ENCODE measurements at regions not wholly inside any gene's neighbourhood (a gene's known extent, or its start where the extent isn't known, plus 50 kb on each side); places are given as distances from the start of the nearest gene placed in this dataset.
"Not testable (repeated sequence)": the region's sequence is repeated elsewhere in the genome, so short reads cannot be mapped to it uniquely, and the experiment has no call there.

GRCh38 chr22:25348996-25349395 is 129.6 kb downstream of the CRYBB2 start:
- no CpG with 5 or more reads among the region's 5 CpGs for WGBS, 2 donors (ENCODE audit: extremely low coverage in 2 of 2, insufficient read length in 2 of 2, insufficient replicate concordance in 1 of 2)
- H3K27ac ChIP-seq (replicated peaks; ENCODE audit: low read length); H2BK5ac ChIP-seq (ENCODE audit: low read length); H3K9ac ChIP-seq (ENCODE audit: low read depth, low read length, poor library complexity); H2BK15ac ChIP-seq (ENCODE audit: low read length); H2BK12ac ChIP-seq (ENCODE audit: low read length); H3K4me2 ChIP-seq (ENCODE audit: insufficient read depth, low read length, poor library complexity, severe bottlenecking); H3K14ac ChIP-seq (ENCODE audit: low read length); H3K79me1 ChIP-seq (ENCODE audit: low read depth, low read length); H3K27me3 ChIP-seq (ENCODE audit: control insufficient read depth in 3 of 3, insufficient read depth in 3 of 3, low read depth in 1 of 3, low read length in 3 of 3); DNase-seq (ENCODE audit: low spot score); H3K23ac ChIP-seq (ENCODE audit: low read depth, low read length, poor library complexity); H3K4me3 ChIP-seq (ENCODE audit: low read length in 2 of 2); H3K4ac ChIP-seq (ENCODE audit: low read length); H3K4me1 ChIP-seq (ENCODE audit: control insufficient read depth in 2 of 2, insufficient read depth in 1 of 2, low read depth in 1 of 2, low read length in 2 of 2); H2AK5ac ChIP-seq (ENCODE audit: low read depth, low read length); H4K91ac ChIP-seq (ENCODE audit: low read depth, low read length, poor library complexity); H4K8ac ChIP-seq (ENCODE audit: low read depth, low read length); H2BK120ac ChIP-seq (ENCODE audit: low read depth, low read length); H3K9me3 ChIP-seq (replicated peaks in 1 of 2; ENCODE audit: control insufficient read depth in 2 of 2, insufficient read depth in 1 of 2, low read depth in 1 of 2, low read length in 2 of 2); H2AFZ ChIP-seq (ENCODE audit: low read length); H3K18ac ChIP-seq (ENCODE audit: low read length): not testable (repeated sequence)
- peaks cover 9 to 14% of the 10 kb centered on the region in 2 donors for H3K36me3 ChIP-seq (replicated peaks in 1 of 2; ENCODE audit: control insufficient read depth in 2 of 2, insufficient read depth in 2 of 2, low read length in 2 of 2)

GRCh38 chr22:25350551-25350971 is 131.1 kb downstream of the CRYBB2 start:
- Histone ChIP-seq H2BK15ac (ENCODE audit: low read length) (no peak overlapping the region), H3K27me3 (ENCODE audit: control insufficient read depth in 3 of 3, insufficient read depth in 3 of 3, low read depth in 1 of 3, low read length in 3 of 3) (no peaks in the 10 kb centered on the region), H2BK12ac (ENCODE audit: low read length) (no peak overlapping the region), H3K23ac (ENCODE audit: low read depth, low read length, poor library complexity) (peak overlapping the region; percentile 47), H2BK5ac (ENCODE audit: low read length) (no peak overlapping the region), H2AFZ (ENCODE audit: low read length) (no peak overlapping the region), H3K4me1 (ENCODE audit: control insufficient read depth in 2 of 2, insufficient read depth in 1 of 2, low read depth in 1 of 2, low read length in 2 of 2) (no peaks in the 10 kb centered on the region), H4K91ac (ENCODE audit: low read depth, low read length, poor library complexity) (no peak overlapping the region), H3K4me2 (ENCODE audit: insufficient read depth, low read length, poor library complexity, severe bottlenecking) (no peak overlapping the region), H3K9me3 (replicated peaks in 1 of 2; ENCODE audit: control insufficient read depth in 2 of 2, insufficient read depth in 1 of 2, low read depth in 1 of 2, low read length in 2 of 2) (peaks cover 0 to 6% of the 10 kb centered on the region in 2 donors), H4K8ac (ENCODE audit: low read depth, low read length) (no peak overlapping the region), H3K4me3 (ENCODE audit: low read length in 2 of 2) (no peak overlapping the region), H3K9ac (ENCODE audit: low read depth, low read length, poor library complexity) (no peak overlapping the region), H3K14ac (ENCODE audit: low read length) (peak overlapping the region; percentile 31), H3K18ac (ENCODE audit: low read length) (peak overlapping the region; percentile 42), H3K27ac (replicated peaks; ENCODE audit: low read length) (no peak overlapping the region), H3K79me1 (ENCODE audit: low read depth, low read length) (no peaks in the 10 kb centered on the region), H2AK5ac (ENCODE audit: low read depth, low read length) (no peak overlapping the region), H3K36me3 (replicated peaks in 1 of 2; ENCODE audit: control insufficient read depth in 2 of 2, insufficient read depth in 2 of 2, low read length in 2 of 2) (peaks cover 13 to 20% of the 10 kb centered on the region in 2 donors), H3K4ac (ENCODE audit: low read length) (no peak overlapping the region), H2BK120ac (ENCODE audit: low read depth, low read length) (no peak overlapping the region)
- WGBS, 2 donors (ENCODE audit: extremely low coverage in 2 of 2, insufficient read length in 2 of 2, insufficient replicate concordance in 1 of 2), result no CpG with 5 or more reads among the region's 26 CpGs
- no peak for DNase-seq (ENCODE audit: low spot score)

GRCh38 chr22:25351631-25352293 is 132.3 kb downstream of the CRYBB2 start:
- H4K8ac ChIP-seq (ENCODE audit: low read depth, low read length), result no peak overlapping the region
- H2BK12ac ChIP-seq (ENCODE audit: low read length), result no peak overlapping the region
- H3K36me3 ChIP-seq (replicated peaks in 1 of 2; ENCODE audit: control insufficient read depth in 2 of 2, insufficient read depth in 2 of 2, low read length in 2 of 2), result peaks cover 14 to 24% of the 10 kb centered on the region in 2 donors
- no peak for DNase-seq (ENCODE audit: low spot score)
- no peak overlapping the region for H2BK5ac ChIP-seq (ENCODE audit: low read length)
- no peaks in the 10 kb centered on the region for H3K4me1 ChIP-seq (ENCODE audit: control insufficient read depth in 2 of 2, insufficient read depth in 1 of 2, low read depth in 1 of 2, low read length in 2 of 2)
- H3K79me1 ChIP-seq (ENCODE audit: low read depth, low read length), result no peaks in the 10 kb centered on the region
- no peak overlapping the region for H3K4me3 ChIP-seq (ENCODE audit: low read length in 2 of 2)
- H2AFZ ChIP-seq (ENCODE audit: low read length), result no peak overlapping the region
- H4K91ac ChIP-seq (ENCODE audit: low read depth, low read length, poor library complexity), result no peak overlapping the region
- H3K4ac ChIP-seq (ENCODE audit: low read length), result no peak overlapping the region
- no peak overlapping the region for H3K23ac ChIP-seq (ENCODE audit: low read depth, low read length, poor library complexity)
- H3K9me3 ChIP-seq (replicated peaks in 1 of 2; ENCODE audit: control insufficient read depth in 2 of 2, insufficient read depth in 1 of 2, low read depth in 1 of 2, low read length in 2 of 2), result peaks cover 0 to 6% of the 10 kb centered on the region in 2 donors
- no peak overlapping the region for H3K9ac ChIP-seq (ENCODE audit: low read depth, low read length, poor library complexity)
- no peak overlapping the region for H3K18ac ChIP-seq (ENCODE audit: low read length)
- no peak overlapping the region for H3K4me2 ChIP-seq (ENCODE audit: insufficient read depth, low read length, poor library complexity, severe bottlenecking)
- H3K27me3 ChIP-seq (ENCODE audit: control insufficient read depth in 3 of 3, insufficient read depth in 3 of 3, low read depth in 1 of 3, low read length in 3 of 3), result no peaks in the 10 kb centered on the region
- H3K27ac ChIP-seq (replicated peaks; ENCODE audit: low read length), result no peak overlapping the region
- no CpG with 5 or more reads among the region's 18 CpGs for WGBS, 2 donors (ENCODE audit: extremely low coverage in 2 of 2, insufficient read length in 2 of 2, insufficient replicate concordance in 1 of 2)
- peak overlapping the region; percentile 27 for H3K14ac ChIP-seq (ENCODE audit: low read length)
- H2AK5ac ChIP-seq (ENCODE audit: low read depth, low read length), result no peak overlapping the region
- H2BK15ac ChIP-seq (ENCODE audit: low read length), result no peak overlapping the region
- H2BK120ac ChIP-seq (ENCODE audit: low read depth, low read length), result no peak overlapping the region

- Histone ChIP-seq H3K79me1 (ENCODE audit: low read depth, low read length) (no peaks in the 10 kb centered on the region), H2AFZ (ENCODE audit: low read length) (no peak overlapping the region), H3K4me2 (ENCODE audit: insufficient read depth, low read length, poor library complexity, severe bottlenecking) (no peak overlapping the region), H3K23ac (ENCODE audit: low read depth, low read length, poor library complexity) (no peak overlapping the region), H2AK5ac (ENCODE audit: low read depth, low read length) (no peak overlapping the region), H2BK5ac (ENCODE audit: low read length) (no peak overlapping the region), H3K9ac (ENCODE audit: low read depth, low read length, poor library complexity) (no peak overlapping the region), H2BK12ac (ENCODE audit: low read length) (no peak overlapping the region), H3K4ac (ENCODE audit: low read length) (no peak overlapping the region), H2BK15ac (ENCODE audit: low read length) (no peak overlapping the region), H3K27me3 (ENCODE audit: control insufficient read depth in 3 of 3, insufficient read depth in 3 of 3, low read depth in 1 of 3, low read length in 3 of 3) (no peaks in the 10 kb centered on the region), H3K4me3 (ENCODE audit: low read length in 2 of 2) (no peak overlapping the region), H3K14ac (ENCODE audit: low read length) (no peak overlapping the region), H3K27ac (replicated peaks; ENCODE audit: low read length) (no peak overlapping the region), H3K4me1 (ENCODE audit: control insufficient read depth in 2 of 2, insufficient read depth in 1 of 2, low read depth in 1 of 2, low read length in 2 of 2) (no peaks in the 10 kb centered on the region), H3K9me3 (replicated peaks in 1 of 2; ENCODE audit: control insufficient read depth in 2 of 2, insufficient read depth in 1 of 2, low read depth in 1 of 2, low read length in 2 of 2) (peaks cover 0 to 4% of the 10 kb centered on the region in 2 donors), H3K18ac (ENCODE audit: low read length) (no peak overlapping the region), H4K91ac (ENCODE audit: low read depth, low read length, poor library complexity) (no peak overlapping the region), H4K8ac (ENCODE audit: low read depth, low read length) (no peak overlapping the region), H3K36me3 (replicated peaks in 1 of 2; ENCODE audit: control insufficient read depth in 2 of 2, insufficient read depth in 2 of 2, low read length in 2 of 2) (peaks cover 14 to 27% of the 10 kb centered on the region in 2 donors), H2BK120ac (ENCODE audit: low read depth, low read length) (no peak overlapping the region)
- no peak for DNase-seq (ENCODE audit: low spot score)
- WGBS, 2 donors (ENCODE audit: extremely low coverage in 2 of 2, insufficient read length in 2 of 2, insufficient replicate concordance in 1 of 2), result no CpG with 5 or more reads among the region's 8 CpGs
Observed at GRCh38 chr22:25352294-25352680, 132.8 kb downstream of the CRYBB2 start.

Data from neuronal stem cell (in vitro differentiated cells).